ENCODE measurements at regions not wholly inside any gene's neighbourhood (a gene's known extent, or its start where the extent isn't known, plus 50 kb on each side); places are given as distances from the start of the nearest gene placed in this dataset.

- no peak for DNase-seq (ENCODE audit: low spot score)
- Mint-ChIP-seq H3K9me3 (ENCODE audit: low read depth) (peaks cover 4% of the 10 kb centered on the region), H3K4me1 (ENCODE audit: low read depth) (no peaks in the 10 kb centered on the region), H3K36me3 (ENCODE audit: low read depth) (no peaks in the 10 kb centered on the region), H3K27me3 (ENCODE audit: low read depth) (peaks cover 7% of the 10 kb centered on the region), H3K4me3 (ENCODE audit: unreplicated experiment) (no peak overlapping the region), H3K27ac (ENCODE audit: unreplicated experiment) (no peak overlapping the region)
- no peak for TF ChIP-seq CTCF (IDR thresholded peaks at IDR 0.05)
Measured at GRCh38 chr5:163609910-163610309, 104.5 kb downstream of the MAT2B start.

GRCh38 chr5:163612358-163613149 is 107.1 kb downstream of the MAT2B start:
- Mint-ChIP-seq H3K4me3 (ENCODE audit: unreplicated experiment) (no peak overlapping the region), H3K27ac (ENCODE audit: unreplicated experiment) (no peak overlapping the region), H3K9me3 (ENCODE audit: low read depth) (peaks cover 4% of the 10 kb centered on the region), H3K36me3 (ENCODE audit: low read depth) (no peaks in the 10 kb centered on the region), H3K27me3 (ENCODE audit: low read depth) (peaks cover 6% of the 10 kb centered on the region), H3K4me1 (ENCODE audit: low read depth) (no peaks in the 10 kb centered on the region)
- DNase-seq (ENCODE audit: low spot score) = no peak
- no peak for TF ChIP-seq CTCF (IDR thresholded peaks at IDR 0.05)

GRCh38 chr5:163613150-163613442 is 107.7 kb downstream of the MAT2B start:
- Mint-ChIP-seq H3K27me3 (ENCODE audit: low read depth) (peaks cover 6% of the 10 kb centered on the region), H3K4me1 (ENCODE audit: low read depth) (no peaks in the 10 kb centered on the region), H3K27ac (ENCODE audit: unreplicated experiment) (no peak overlapping the region), H3K36me3 (ENCODE audit: low read depth) (no peaks in the 10 kb centered on the region), H3K9me3 (ENCODE audit: low read depth) (peaks cover 4% of the 10 kb centered on the region), H3K4me3 (ENCODE audit: unreplicated experiment) (no peak overlapping the region)
- DNase-seq (ENCODE audit: low spot score) = no peak
- TF ChIP-seq CTCF (IDR thresholded peaks at IDR 0.05) = no peak

- no peak for DNase-seq (ENCODE audit: low spot score)
- Mint-ChIP-seq H3K36me3 (ENCODE audit: low read depth) (no peaks in the 10 kb centered on the region), H3K27ac (ENCODE audit: unreplicated experiment) (no peak overlapping the region), H3K4me1 (ENCODE audit: low read depth) (no peaks in the 10 kb centered on the region), H3K27me3 (ENCODE audit: low read depth) (peaks cover 4% of the 10 kb centered on the region), H3K9me3 (ENCODE audit: low read depth) (peaks cover 2% of the 10 kb centered on the region), H3K4me3 (ENCODE audit: unreplicated experiment) (no peak overlapping the region)
- no peak for TF ChIP-seq CTCF (IDR thresholded peaks at IDR 0.05)
Measured at GRCh38 chr5:163614787-163615186, 109.4 kb downstream of the MAT2B start.

GRCh38 chr5:163619273-163619934 is 114.0 kb downstream of the MAT2B start:
- H3K27ac Mint-ChIP-seq (ENCODE audit: unreplicated experiment) = no peak overlapping the region
- H3K4me1 Mint-ChIP-seq (ENCODE audit: low read depth) = no peaks in the 10 kb centered on the region
- H3K4me3 Mint-ChIP-seq (ENCODE audit: unreplicated experiment) = no peak overlapping the region
- peaks cover 3% of the 10 kb centered on the region for H3K9me3 Mint-ChIP-seq (ENCODE audit: low read depth)
- H3K27me3 Mint-ChIP-seq (ENCODE audit: low read depth) = peaks cover 6% of the 10 kb centered on the region
- no peak for DNase-seq (ENCODE audit: low spot score)
- no peaks in the 10 kb centered on the region for H3K36me3 Mint-ChIP-seq (ENCODE audit: low read depth)
- no peak for TF ChIP-seq CTCF (IDR thresholded peaks at IDR 0.05)
